Kidney (tissue), 13 donors: ENCODE measurements at regions not wholly inside any gene's neighbourhood (a gene's known extent, or its start where the extent isn't known, plus 50 kb on each side); places are given as distances from the start of the nearest gene placed in this dataset.

Experiments
- DNase-seq, 5 donors: peaks; one replicate each; pipeline ENCODE4 v3.0.0-alpha.2; 2013 to 2020
- FAIRE-seq: peaks from 2 replicates; lab custom pipeline; 2012; peaks lifted over from hg19 to GRCh38; lab: Jason Lieb, UNC
- H3K27ac ChIP-seq, 2 donors: one replicate each; pipeline ENCODE4 v1.7.0; 2013; ENCODE audit warnings: low read depth in 2 of 2, low read length in 2 of 2, inconsistent platforms in 1 of 2
- H3K27me3 ChIP-seq: one replicate; pipeline ENCODE4 v1.7.1; 2013; ENCODE audit warnings: low read length, inconsistent platforms; ENCODE audit not compliant: control insufficient read depth, insufficient read depth
- H3K36me3 ChIP-seq, 3 donors: one replicate each; pipeline versions ENCODE4 v1.7.0 to v1.7.1; 2013; ENCODE audit warnings: low read length in 3 of 3, control low read depth in 1 of 3, inconsistent platforms in 1 of 3; ENCODE audit not compliant: insufficient read depth in 3 of 3, control insufficient read depth in 2 of 3
- H3K4me1 ChIP-seq, 3 donors: one replicate each; pipeline versions ENCODE4 v1.7.0 to v1.7.1; 2013; ENCODE audit warnings: low read length in 3 of 3, inconsistent platforms in 1 of 3, low read depth in 1 of 3; ENCODE audit not compliant: control insufficient read depth in 2 of 3, insufficient read depth in 2 of 3
- H3K4me3 ChIP-seq, 3 donors: one replicate each; pipeline versions ENCODE4 v1.7.0 to v1.8.1; 2013; ENCODE audit warnings: low read length in 3 of 3, control low read depth in 1 of 3, inconsistent platforms in 1 of 3
- H3K9ac ChIP-seq, 3 donors: one replicate each; pipeline versions ENCODE4 v1.7.0 to v1.7.1; 2013; ENCODE audit warnings: low read length in 3 of 3, control low read depth in 1 of 3, inconsistent platforms in 1 of 3
- H3K9me3 ChIP-seq, 3 donors: one replicate each; pipeline versions ENCODE4 v1.7.0 to v1.7.1; 2013; ENCODE audit warnings: low read length in 3 of 3, control low read depth in 1 of 3, inconsistent platforms in 1 of 3; ENCODE audit not compliant: control insufficient read depth in 2 of 3, insufficient read depth in 1 of 3
- CTCF ChIP-seq: IDR thresholded peaks from 3 replicates; pipeline ENCODE4 v1.5.1; 2012; ENCODE audit warnings: mild to moderate bottlenecking, moderate library complexity, borderline replicate concordance; ENCODE audit not compliant: insufficient read depth; ENCODE audit errors: extremely low read depth
- intact Hi-C: fragments of 100-400 bp; cut with DNase I; formaldehyde crosslinking; loops from one replicate; pipeline ENCODE4 v1.11.1; 2022
- donor health status: control.
- donor health status: control.
- donor health status: control.
- donor health status: control.
- donor health status: control.
- donor health status: DM: yes; HTN: yes; CAD: no.
- donor health status: Normal renal cell carcinoma (clear cell type).

DNA sequence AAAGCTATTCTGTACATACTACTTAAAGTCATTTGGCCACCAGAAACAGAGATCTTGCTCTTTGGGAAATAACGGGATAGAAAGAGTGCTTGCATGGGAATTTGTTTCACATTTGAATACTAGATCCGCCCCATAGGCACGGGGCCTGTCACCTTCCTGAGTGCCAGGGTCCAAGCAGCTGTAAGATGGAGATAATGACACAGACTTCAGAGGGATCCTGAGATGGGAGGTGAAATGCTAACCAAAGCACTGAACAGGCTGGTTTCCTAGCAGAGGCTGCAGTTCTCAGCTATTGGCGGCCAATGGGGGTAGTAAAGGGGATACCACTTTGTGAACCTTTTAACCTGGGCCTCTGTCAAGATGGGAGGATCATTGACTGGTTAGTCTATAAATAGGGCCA is 225.4 kb downstream of the IRF8 start:
- Histone ChIP-seq H3K4me1 (no peaks in the 10 kb centered on the region), H3K27ac (no peak overlapping the region), H3K4me3 (no peak overlapping the region), H3K9me3 (no peaks in the 10 kb centered on the region), H3K36me3 (no peaks in the 10 kb centered on the region), H3K27me3 (no peaks in the 10 kb centered on the region), H3K9ac (no peak overlapping the region)
- intact Hi-C loops: no loop called here
- TF ChIP-seq CTCF: no peak
- FAIRE-seq (no peak), DNase-seq (no peak)

- intact Hi-C loops: no loop called here
- no peak for DNase-seq
- no peak for FAIRE-seq
Observed at GRCh38 chr16:86126891-86127290, 227.9 kb downstream of the IRF8 start.

GRCh38 chr16:86127366-86127765 is 228.4 kb downstream of the IRF8 start:
- DNase-seq: no peak
- no peak for TF ChIP-seq CTCF
- Histone ChIP-seq H3K36me3 (no peaks in the 10 kb centered on the region), H3K27ac (no peak overlapping the region), H3K27me3 (no peaks in the 10 kb centered on the region), H3K4me1 (no peaks in the 10 kb centered on the region), H3K9me3 (no peaks in the 10 kb centered on the region), H3K9ac (no peak overlapping the region), H3K4me3 (no peak overlapping the region)
- FAIRE-seq: no peak
- intact Hi-C loops: no loop called here

More at GRCh38 chr16:86126891-86127290, 227.9 kb downstream of the IRF8 start:
- Histone ChIP-seq H3K27me3 (no peaks in the 10 kb centered on the region), H3K9me3 (no peaks in the 10 kb centered on the region), H3K4me1 (no peaks in the 10 kb centered on the region), H3K4me3 (no peak overlapping the region), H3K9ac (no peak overlapping the region), H3K36me3 (no peaks in the 10 kb centered on the region), H3K27ac (no peak overlapping the region)
- no peak for TF ChIP-seq CTCF

DNA sequence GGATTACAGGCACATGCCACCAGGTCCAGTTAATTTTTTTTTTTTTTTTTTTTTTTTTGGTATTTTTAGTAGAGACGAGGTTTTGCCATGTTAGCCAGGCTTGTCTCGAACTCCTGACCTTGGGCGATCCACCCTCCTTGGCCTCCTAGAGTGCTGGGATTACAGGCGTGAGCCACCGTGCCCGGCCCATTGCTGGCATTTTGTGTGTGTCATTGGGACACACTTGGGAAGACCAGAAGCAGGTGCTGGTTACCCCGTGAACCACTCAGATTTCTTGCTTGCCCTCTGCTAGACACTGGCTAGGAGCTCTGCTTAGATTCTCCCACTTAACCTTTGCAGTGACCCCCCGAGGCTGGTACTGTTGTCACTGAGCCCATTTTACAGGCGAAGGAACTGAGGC is 229.3 kb downstream of the IRF8 start:
- H3K9ac ChIP-seq: no peak overlapping the region
- DNase-seq: peak in 1 of 5 donors; percentile 35
- H3K27ac ChIP-seq: no peak overlapping the region
- no peaks in the 10 kb centered on the region for H3K27me3 ChIP-seq
- no peaks in the 10 kb centered on the region for H3K36me3 ChIP-seq
- H3K4me3 ChIP-seq: no peak overlapping the region
- no peak for TF ChIP-seq CTCF
- no peaks in the 10 kb centered on the region for H3K4me1 ChIP-seq
- H3K9me3 ChIP-seq: no peaks in the 10 kb centered on the region
- FAIRE-seq: no peak
- intact Hi-C loops: no loop called here
